Colonic mucosa (tissue), 4 donors: ENCODE measurements at regions not wholly inside any gene's neighbourhood (a gene's known extent, or its start where the extent isn't known, plus 50 kb on each side); places are given as distances from the start of the nearest gene placed in this dataset.

Source experiments
- DNase-seq: peaks from one replicate; pipeline ENCODE4 v3.0.0-alpha.2; 2020
- H3K27ac ChIP-seq: fragments of 200-600 bp; one replicate; pipeline ENCODE4 v1.8.0; 2021
- H3K27me3 ChIP-seq: fragments of 200-600 bp; one replicate; pipeline ENCODE4 v1.8.0; 2021
- H3K36me3 ChIP-seq: fragments of 200-600 bp; one replicate; pipeline ENCODE4 v1.8.0; 2021
- H3K4me1 ChIP-seq: fragments of 200-600 bp; one replicate; pipeline ENCODE4 v1.8.0; 2021; ENCODE audit warnings: mild to moderate bottlenecking
- H3K4me3 ChIP-seq: fragments of 200-600 bp; one replicate; pipeline ENCODE4 v1.8.0; 2021
- H3K9ac ChIP-seq, 2 donors: one replicate each; pipeline ENCODE4 v1.7.0; 2013; ENCODE audit warnings: control low read depth in 2 of 2, low read depth in 2 of 2, low read length in 2 of 2
- H3K9me3 ChIP-seq: fragments of 200-600 bp; one replicate; pipeline ENCODE4 v1.8.0; 2021
- CTCF ChIP-seq: fragments of 200-600 bp; IDR thresholded peaks from one replicate; pipeline ENCODE4 v1.8.0; 2022; ENCODE audit warnings: antibody characterized with exemption, mild to moderate bottlenecking
- intact Hi-C: fragments of 100-400 bp; cut with DNase I; formaldehyde crosslinking; loops from one replicate; pipeline ENCODE4 v1.14.1; 2022
- donor health status: healthy.
- donor health status: DM: no; HTN: no; CAD: no.
- donor health status: DM: no; HTN: no; CAD: no.

DNA sequence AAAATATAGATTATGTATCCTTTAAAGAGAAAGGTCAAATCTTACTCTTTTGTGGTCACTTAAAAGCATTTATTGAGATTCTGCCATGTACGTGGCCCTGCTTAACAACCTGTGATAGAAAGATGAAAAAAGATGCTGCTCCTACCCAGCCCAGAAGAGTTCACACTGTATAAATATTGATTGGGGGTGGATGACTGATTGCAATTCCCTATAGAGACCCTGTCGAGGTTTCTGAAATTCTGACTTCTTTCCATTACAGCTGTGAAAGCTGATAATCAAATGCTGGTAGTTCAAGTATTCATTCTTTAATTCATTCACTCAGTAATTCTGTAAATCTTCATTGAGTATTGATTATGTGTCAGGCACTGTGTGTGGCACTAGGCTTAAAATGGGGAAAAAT is 114.1 kb upstream of the CHL1 start:
- H3K27ac ChIP-seq, result no peak overlapping the region
- no peak for DNase-seq
- no peak overlapping the region for H3K4me3 ChIP-seq
- no peaks in the 10 kb centered on the region for H3K4me1 ChIP-seq
- no peak overlapping the region for H3K9ac ChIP-seq
- TF ChIP-seq CTCF, result no peak
- H3K9me3 ChIP-seq, result no peaks in the 10 kb centered on the region
- no peaks in the 10 kb centered on the region for H3K36me3 ChIP-seq
- no peaks in the 10 kb centered on the region for H3K27me3 ChIP-seq
- intact Hi-C loops, result no loop called here

- Histone ChIP-seq H3K27me3 (no peaks in the 10 kb centered on the region), H3K4me1 (no peaks in the 10 kb centered on the region), H3K36me3 (no peaks in the 10 kb centered on the region), H3K27ac (no peak overlapping the region), H3K4me3 (no peak overlapping the region), H3K9me3 (no peaks in the 10 kb centered on the region), H3K9ac (no peak overlapping the region)
- intact Hi-C loops, result no loop called here
- no peak for TF ChIP-seq CTCF
- no peak for DNase-seq
Measured at GRCh38 chr3:83096-83495, 113.5 kb upstream of the CHL1 start.

DNA sequence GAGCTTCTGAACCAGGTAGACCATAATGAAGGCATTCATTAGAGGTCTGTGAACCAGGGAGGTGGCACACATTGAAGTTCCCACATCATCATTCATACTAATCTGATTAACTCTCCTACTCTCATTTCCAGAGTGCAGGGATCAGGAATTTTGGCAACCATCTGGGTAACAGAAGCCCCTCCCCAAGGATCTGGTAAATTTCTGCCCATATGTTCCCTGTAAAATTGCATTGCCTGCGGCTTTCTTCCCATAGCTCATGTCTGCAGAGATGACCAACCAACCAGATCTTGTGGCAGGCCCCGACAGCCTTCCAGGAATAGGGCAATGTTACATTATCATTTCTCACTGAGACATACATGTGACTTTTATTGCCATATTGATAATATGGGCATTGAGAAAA is 111.4 kb upstream of the CHL1 start:
- H3K36me3 ChIP-seq, result no peaks in the 10 kb centered on the region
- H3K4me3 ChIP-seq, result no peak overlapping the region
- intact Hi-C loops, result no loop called here
- no peaks in the 10 kb centered on the region for H3K4me1 ChIP-seq
- H3K27ac ChIP-seq, result no peak overlapping the region
- H3K9me3 ChIP-seq, result no peaks in the 10 kb centered on the region
- H3K9ac ChIP-seq, result no peak overlapping the region
- DNase-seq, result no peak
- TF ChIP-seq CTCF, result no peak
- no peaks in the 10 kb centered on the region for H3K27me3 ChIP-seq

GRCh38 chr3:88267-88666 is 108.3 kb upstream of the CHL1 start:
- no peak for TF ChIP-seq CTCF

DNA sequence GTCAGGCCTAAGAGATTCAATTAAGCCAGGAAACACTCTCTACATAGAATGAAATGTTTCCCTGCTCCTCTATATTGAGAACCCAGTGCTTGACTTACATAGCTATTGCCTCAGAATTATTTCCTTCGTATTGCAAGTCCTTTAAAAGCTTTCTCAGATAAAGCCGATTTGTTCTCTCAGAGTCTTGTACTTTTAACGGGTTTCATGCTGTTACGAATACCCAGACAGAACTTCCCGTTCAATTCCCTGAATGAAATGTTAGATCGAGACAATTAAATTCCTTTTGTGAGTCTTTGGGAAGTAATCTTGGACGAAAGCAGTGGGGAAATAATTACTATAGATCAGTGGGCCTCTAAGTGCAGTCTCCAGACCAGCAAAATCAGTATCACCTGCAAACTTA is 102.8 kb upstream of the CHL1 start:
- no peak for TF ChIP-seq CTCF
- intact Hi-C loops, result no loop called here
- DNase-seq, result no peak
- H3K27ac ChIP-seq, result no peak overlapping the region
- H3K27me3 ChIP-seq, result no peaks in the 10 kb centered on the region
- no peak overlapping the region for H3K9ac ChIP-seq
- H3K9me3 ChIP-seq, result no peaks in the 10 kb centered on the region
- no peak overlapping the region for H3K4me3 ChIP-seq
- H3K4me1 ChIP-seq, result no peaks in the 10 kb centered on the region
- H3K36me3 ChIP-seq, result no peaks in the 10 kb centered on the region

More at GRCh38 chr3:88267-88666, 108.3 kb upstream of the CHL1 start:
- no peaks in the 10 kb centered on the region for H3K4me1 ChIP-seq
- no peak for DNase-seq
- no peak overlapping the region for H3K4me3 ChIP-seq
- no peaks in the 10 kb centered on the region for H3K9me3 ChIP-seq
- no peaks in the 10 kb centered on the region for H3K27me3 ChIP-seq
- H3K9ac ChIP-seq, result no peak overlapping the region
- H3K36me3 ChIP-seq, result no peaks in the 10 kb centered on the region
- intact Hi-C loops, result no loop called here
- no peak overlapping the region for H3K27ac ChIP-seq

DNA sequence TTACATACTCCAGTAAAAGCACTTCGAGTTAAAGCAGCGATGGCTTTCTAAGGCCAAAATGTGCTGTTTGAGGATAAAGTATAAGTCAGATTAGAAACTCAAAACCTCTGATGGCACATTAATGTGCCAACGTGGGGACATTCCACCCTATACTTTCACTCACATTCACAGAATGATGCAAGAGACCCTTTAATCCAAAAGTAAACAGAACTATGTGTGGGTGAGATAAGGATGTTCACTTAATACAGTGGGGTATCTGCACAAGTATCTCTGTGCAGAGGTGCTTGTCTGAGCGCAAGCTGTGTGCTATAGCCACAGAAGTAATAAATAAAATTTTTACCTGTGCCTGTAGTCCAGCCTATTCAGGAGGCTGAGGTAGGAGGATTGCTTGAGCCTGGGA is 100.3 kb upstream of the CHL1 start:
- no peak for TF ChIP-seq CTCF
- DNase-seq, result no peak
- no peak overlapping the region for H3K9ac ChIP-seq
- no peak overlapping the region for H3K27ac ChIP-seq
- no peaks in the 10 kb centered on the region for H3K4me1 ChIP-seq
- no peaks in the 10 kb centered on the region for H3K27me3 ChIP-seq
- H3K9me3 ChIP-seq, result no peaks in the 10 kb centered on the region
- no peaks in the 10 kb centered on the region for H3K36me3 ChIP-seq
- H3K4me3 ChIP-seq, result no peak overlapping the region
- intact Hi-C loops, result no loop called here
